Hypothalamus (tissue), 51 donors: ENCODE measurements at regions not wholly inside any gene's neighbourhood (a gene's known extent, or its start where the extent isn't known, plus 50 kb on each side); places are given as distances from the start of the nearest gene placed in this dataset.
"Not testable (repeated sequence)": the region's sequence is repeated elsewhere in the genome, so short reads cannot be mapped to it uniquely, and the experiment has no call there.

ENCODE experiments used
- DNase-seq, 51 donors: peaks; one replicate each; lab custom pipeline; 2025; lab: John Stamatoyannopoulos, UW

- no peak for DNase-seq
These were observed 53.5 kb downstream of the FSCB start for GRCh38 chr14:44453433-44454171.

GRCh38 chr14:44450232-44450631 lies 56.9 kb downstream of the FSCB start:
- DNase-seq, result not testable (repeated sequence)

- DNase-seq, result no peak
These were observed 57.4 kb downstream of the FSCB start for GRCh38 chr14:44449680-44450079.

GRCh38 chr14:44448951-44449358 lies 58.1 kb downstream of the FSCB start:
- DNase-seq, result no peak

GRCh38 chr14:44446965-44447364 lies 60.1 kb downstream of the FSCB start:
- no peak for DNase-seq

GRCh38 chr14:44444454-44444853 lies 62.6 kb downstream of the FSCB start:
- DNase-seq, result no peak

GRCh38 chr14:44438936-44439335 lies 68.1 kb downstream of the FSCB start:
- no peak for DNase-seq

- DNase-seq, result no peak
These were observed 68.9 kb downstream of the FSCB start for GRCh38 chr14:44438221-44438620.

- DNase-seq, result no peak
These were observed 70.6 kb downstream of the FSCB start for GRCh38 chr14:44436458-44436857.

GRCh38 chr14:44428231-44428945 lies 78.7 kb downstream of the FSCB start:
- DNase-seq, result no peak

- no peak for DNase-seq
These were observed 84.4 kb downstream of the FSCB start for GRCh38 chr14:44422699-44423098.

- DNase-seq, result no peak
These were observed 86.9 kb downstream of the FSCB start for GRCh38 chr14:44420226-44420625.

- no peak for DNase-seq
These were observed 88.2 kb downstream of the FSCB start for GRCh38 chr14:44418856-44419255.

GRCh38 chr14:44417809-44418208 lies 89.3 kb downstream of the FSCB start:
- DNase-seq, result no peak

GRCh38 chr14:44414646-44415045 lies 92.4 kb downstream of the FSCB start:
- DNase-seq, result no peak

- DNase-seq, result no peak
These were observed 94.1 kb downstream of the FSCB start for GRCh38 chr14:44412858-44413569.

- DNase-seq, result no peak
These were observed 102.0 kb downstream of the FSCB start for GRCh38 chr14:44405011-44405486.

GRCh38 chr14:44404599-44404998 lies 102.5 kb downstream of the FSCB start:
- DNase-seq, result no peak

GRCh38 chr14:44404036-44404435 lies 103.0 kb downstream of the FSCB start:
- DNase-seq, result peak in 1 of 51 donors; percentile 0

GRCh38 chr14:44403193-44403592 lies 103.9 kb downstream of the FSCB start:
- no peak for DNase-seq

GRCh38 chr14:44396226-44396625 lies 110.9 kb downstream of the FSCB start:
- DNase-seq, result no peak
